H9 (cell line): ENCODE measurements at regions not wholly inside any gene's neighbourhood (a gene's known extent, or its start where the extent isn't known, plus 50 kb on each side); places are given as distances from the start of the nearest gene placed in this dataset.

Experiments
- DNase-seq: peaks from one replicate; pipeline ENCODE4 v3.0.0-alpha.2; 2017
- H2AFZ ChIP-seq: one replicate; pipeline ENCODE4 v1.6.1; 2013; ENCODE audit warnings: mild to moderate bottlenecking, low read length, control low read depth, moderate library complexity
- H2AK5ac ChIP-seq: 2 replicates; pipeline ENCODE4 v1.6.1; 2013; ENCODE audit warnings: low read length, control low read depth, mixed read lengths; ENCODE audit not compliant: insufficient read length
- H2BK120ac ChIP-seq: one replicate; pipeline ENCODE4 v1.6.1; 2013; ENCODE audit warnings: low read depth, mild to moderate bottlenecking, low read length, control low read depth, inconsistent platforms; ENCODE audit not compliant: poor library complexity, severe bottlenecking
- H2BK12ac ChIP-seq: 2 replicates; pipeline ENCODE4 v1.6.1; 2013; ENCODE audit warnings: low read length, control low read depth, mixed read lengths, low read depth; ENCODE audit not compliant: insufficient read length
- H2BK15ac ChIP-seq: 2 replicates; pipeline ENCODE4 v1.6.1; 2013; ENCODE audit warnings: low read depth, low read length, control low read depth
- H2BK20ac ChIP-seq: one replicate; pipeline ENCODE4 v1.6.1; 2013; ENCODE audit warnings: low read depth, mild to moderate bottlenecking, low read length, control low read depth, inconsistent platforms; ENCODE audit not compliant: poor library complexity, severe bottlenecking
- H2BK5ac ChIP-seq: 2 replicates; pipeline ENCODE4 v1.6.1; 2013; ENCODE audit warnings: low read length, control low read depth, mixed read lengths; ENCODE audit not compliant: insufficient read length
- H3K14ac ChIP-seq: 2 replicates; pipeline ENCODE4 v1.6.1; 2013; ENCODE audit warnings: low read length, control low read depth; ENCODE audit not compliant: insufficient read depth
- H3K18ac ChIP-seq: 2 replicates; pipeline ENCODE4 v1.6.1; 2013; ENCODE audit warnings: low read depth, mild to moderate bottlenecking, mixed read lengths, low read length, control low read depth; ENCODE audit not compliant: insufficient read length
- H3K23ac ChIP-seq: 2 replicates; pipeline ENCODE4 v1.6.1; 2013; ENCODE audit warnings: low read length, control low read depth, mixed read lengths, low read depth; ENCODE audit not compliant: insufficient read length
- H3K23me2 ChIP-seq: 2 replicates; pipeline ENCODE4 v1.6.1; 2013; ENCODE audit warnings: low read depth, mild to moderate bottlenecking, mixed read lengths, low read length, control low read depth; ENCODE audit not compliant: insufficient read length, poor library complexity, severe bottlenecking
- H3K27ac ChIP-seq: 2 replicates; pipeline ENCODE4 v1.5.1; 2013; ENCODE audit warnings: low read length, control low read depth, mixed read lengths, low read depth; ENCODE audit not compliant: insufficient read length
- H3K27me3 ChIP-seq: 2 replicates; pipeline ENCODE4 v1.6.1; 2013; ENCODE audit warnings: low read length, control low read depth, inconsistent platforms; ENCODE audit not compliant: insufficient read depth
- H3K4ac ChIP-seq: 2 replicates; pipeline ENCODE4 v1.6.1; 2013; ENCODE audit warnings: low read depth, mild to moderate bottlenecking, control low read depth, inconsistent platforms, low read length, moderate library complexity
- H3K4me1 ChIP-seq: 2 replicates; pipeline ENCODE4 v1.6.1; 2013; ENCODE audit warnings: low read length, control low read depth, inconsistent platforms; ENCODE audit not compliant: insufficient read depth
- H3K4me2 ChIP-seq: 2 replicates; pipeline ENCODE4 v1.6.1; 2013; ENCODE audit warnings: low read length, control low read depth, mixed read lengths; ENCODE audit not compliant: insufficient read length, insufficient read depth
- H3K56ac ChIP-seq: 2 replicates; pipeline ENCODE4 v1.6.1; 2013; ENCODE audit warnings: low read depth, mild to moderate bottlenecking, mixed read lengths, low read length, control low read depth; ENCODE audit not compliant: insufficient read length
- H3K79me1 ChIP-seq: 2 replicates; pipeline ENCODE4 v1.6.1; 2013; ENCODE audit warnings: low read depth, mild to moderate bottlenecking, moderate library complexity, low read length, control low read depth, inconsistent platforms; ENCODE audit not compliant: insufficient read depth, poor library complexity, severe bottlenecking
- H3K79me2 ChIP-seq: 2 replicates; pipeline ENCODE4 v1.6.1; 2013; ENCODE audit warnings: low read length, control low read depth, inconsistent platforms; ENCODE audit not compliant: insufficient read depth
- H3K9ac ChIP-seq: 2 replicates; pipeline ENCODE4 v1.6.1; 2013; ENCODE audit warnings: low read length, control low read depth, mixed read lengths; ENCODE audit not compliant: insufficient read length; ENCODE audit errors: extremely low read depth
- H3K9me3 ChIP-seq: one replicate; pipeline ENCODE4 v1.6.1; 2013; ENCODE audit warnings: low read depth, low read length, inconsistent platforms; ENCODE audit not compliant: control insufficient read depth
- H3T11ph ChIP-seq: one replicate; pipeline ENCODE4 v1.6.1; 2013; ENCODE audit warnings: mild to moderate bottlenecking, low read length, control low read depth, inconsistent platforms
- H4K20me1 ChIP-seq: one replicate; pipeline ENCODE4 v1.6.1; 2013; ENCODE audit not compliant: control insufficient read depth, insufficient read length, insufficient read depth
- H4K5ac ChIP-seq: 2 replicates; pipeline ENCODE4 v1.6.1; 2013; ENCODE audit warnings: low read depth, mild to moderate bottlenecking, mixed read lengths, low read length, control low read depth; ENCODE audit not compliant: insufficient read length
- H4K8ac ChIP-seq: replicated peaks from 2 replicates; pipeline ENCODE4 v1.6.1; 2013; ENCODE audit warnings: low read length, control low read depth, mixed read lengths, low read depth; ENCODE audit not compliant: insufficient read length
- H4K91ac ChIP-seq: 2 replicates; pipeline ENCODE4 v1.6.1; 2013; ENCODE audit warnings: low read depth, mild to moderate bottlenecking, moderate library complexity, mixed read lengths, low read length, control low read depth; ENCODE audit not compliant: insufficient read length
- H3K27ac Mint-ChIP-seq, 3 experiments: 2 replicates in 2 of 3; 3 replicates in 1 of 3; pipeline ENCODE4 v1.8.0; 2020 to 2021; ENCODE audit warnings: mixed read lengths in 3 of 3, mild to moderate bottlenecking in 1 of 3, moderate library complexity in 1 of 3
- H3K27me3 Mint-ChIP-seq: 2 replicates; pipeline ENCODE4 v1.8.0; 2021; ENCODE audit warnings: low read depth, mild to moderate bottlenecking, moderate library complexity, mixed read lengths
- H3K36me3 Mint-ChIP-seq, 3 experiments: 2 replicates in 2 of 3; 3 replicates in 1 of 3; pipeline ENCODE4 v1.8.0; 2020 to 2021; ENCODE audit warnings: low read depth in 3 of 3, mixed read lengths in 3 of 3; ENCODE audit not compliant: insufficient read depth in 1 of 3
- H3K4me1 Mint-ChIP-seq, 2 experiments: 2 replicates each; pipeline ENCODE4 v1.8.0; 2020; ENCODE audit warnings: mixed read lengths in 2 of 2
- H3K4me3 Mint-ChIP-seq, 2 experiments: 2 replicates in 1 of 2; 3 replicates in 1 of 2; pipeline ENCODE4 v1.8.0; 2020 to 2021; ENCODE audit warnings: mild to moderate bottlenecking in 2 of 2, mixed read lengths in 2 of 2, moderate library complexity in 1 of 2
- H3K9me3 Mint-ChIP-seq, 2 experiments: 2 replicates in 1 of 2; 3 replicates in 1 of 2; pipeline ENCODE4 v1.8.0; 2020; ENCODE audit warnings: mild to moderate bottlenecking in 2 of 2, mixed read lengths in 2 of 2, moderate library complexity in 1 of 2
- WGBS: extraction: QIAGEN DNeasy Blood & Tissue Kit; methylation state at CpG from one replicate; pipeline ENCODE4 v1.1.7; 2013; ENCODE audit warnings: missing lambda C conversion rate, low lambda C conversion rate, mixed read lengths; ENCODE audit not compliant: insufficient read length; ENCODE audit errors: extremely low coverage; 5-methylcytosine and 5-hydroxymethylcytosine counted together
- TF ChIP-seq, protein P1 (sequence below): fragments of 200-600 bp; sonication (generic); conservative IDR thresholded peaks from 3 replicates; pipeline ENCODE4 v1.8.0; 2021; ENCODE audit warnings: antibody characterized with exemption, mild to moderate bottlenecking

DNA sequence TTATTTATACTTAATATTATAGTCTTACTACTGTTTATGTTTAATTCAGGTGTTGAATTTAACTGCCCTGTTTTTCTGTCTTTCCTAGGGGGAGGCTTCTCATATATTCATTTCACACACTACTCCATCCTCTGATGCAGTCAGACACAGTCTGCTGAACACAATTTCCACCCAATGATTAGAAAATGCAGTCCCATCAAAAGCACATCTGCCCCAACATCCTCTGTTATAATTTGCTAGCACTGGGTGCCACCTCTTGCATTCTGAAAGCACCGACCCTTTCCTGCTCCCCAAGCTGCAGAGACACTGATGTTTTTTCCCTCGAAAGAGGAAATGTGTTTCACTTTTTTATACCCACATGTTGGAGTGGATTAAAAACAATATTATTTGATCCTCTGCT, 474.7 kb downstream of the PID1 start:
- H3K9ac ChIP-seq, result no peak overlapping the region
- no peaks in the 10 kb centered on the region for H3K79me2 ChIP-seq
- no peak overlapping the region for H3K27ac ChIP-seq
- no peak overlapping the region for H3K4me2 ChIP-seq
- H2AFZ ChIP-seq, result no peak overlapping the region
- H4K8ac ChIP-seq, result no peak overlapping the region
- no peak overlapping the region for H4K91ac ChIP-seq
- no peaks in the 10 kb centered on the region for H3K23me2 ChIP-seq
- no peaks in the 10 kb centered on the region for H4K20me1 ChIP-seq
- H3K27me3 ChIP-seq, result no peaks in the 10 kb centered on the region
- no peak overlapping the region for H3K27ac Mint-ChIP-seq
- H4K5ac ChIP-seq, result no peak overlapping the region
- H3K18ac ChIP-seq, result no peak overlapping the region
- no CpG with 5 or more reads among the region's 2 CpGs for WGBS
- no peak overlapping the region for H3K4me3 Mint-ChIP-seq
- H3K9me3 ChIP-seq, result no peaks in the 10 kb centered on the region
- H2BK120ac ChIP-seq, result no peak overlapping the region
- no peak overlapping the region for H2BK12ac ChIP-seq
- H3K27me3 Mint-ChIP-seq, result no peaks in the 10 kb centered on the region
- no peak overlapping the region for H3K56ac ChIP-seq
- H3K9me3 Mint-ChIP-seq, result no peaks in the 10 kb centered on the region
- H3K23ac ChIP-seq, result no peak overlapping the region
- H2BK5ac ChIP-seq, result no peak overlapping the region
- H3K4me1 ChIP-seq, result no peaks in the 10 kb centered on the region
- no peak overlapping the region for H2AK5ac ChIP-seq
- no peak overlapping the region for H3K14ac ChIP-seq
- H2BK20ac ChIP-seq, result no peak overlapping the region
- no peaks in the 10 kb centered on the region for H3K79me1 ChIP-seq
- H3K4ac ChIP-seq, result no peak overlapping the region
- TF ChIP-seq, protein P1, sequence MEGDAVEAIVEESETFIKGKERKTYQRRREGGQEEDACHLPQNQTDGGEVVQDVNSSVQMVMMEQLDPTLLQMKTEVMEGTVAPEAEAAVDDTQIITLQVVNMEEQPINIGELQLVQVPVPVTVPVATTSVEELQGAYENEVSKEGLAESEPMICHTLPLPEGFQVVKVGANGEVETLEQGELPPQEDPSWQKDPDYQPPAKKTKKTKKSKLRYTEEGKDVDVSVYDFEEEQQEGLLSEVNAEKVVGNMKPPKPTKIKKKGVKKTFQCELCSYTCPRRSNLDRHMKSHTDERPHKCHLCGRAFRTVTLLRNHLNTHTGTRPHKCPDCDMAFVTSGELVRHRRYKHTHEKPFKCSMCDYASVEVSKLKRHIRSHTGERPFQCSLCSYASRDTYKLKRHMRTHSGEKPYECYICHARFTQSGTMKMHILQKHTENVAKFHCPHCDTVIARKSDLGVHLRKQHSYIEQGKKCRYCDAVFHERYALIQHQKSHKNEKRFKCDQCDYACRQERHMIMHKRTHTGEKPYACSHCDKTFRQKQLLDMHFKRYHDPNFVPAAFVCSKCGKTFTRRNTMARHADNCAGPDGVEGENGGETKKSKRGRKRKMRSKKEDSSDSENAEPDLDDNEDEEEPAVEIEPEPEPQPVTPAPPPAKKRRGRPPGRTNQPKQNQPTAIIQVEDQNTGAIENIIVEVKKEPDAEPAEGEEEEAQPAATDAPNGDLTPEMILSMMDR, result no peak
- no peak overlapping the region for H2BK15ac ChIP-seq
- 0 out of 4 replicates have a peak, but pooled peaks cover 0 to 3% of the 10 kb centered on the region in 2 experiments for H3K4me1 Mint-ChIP-seq
- H3K36me3 Mint-ChIP-seq, result no peaks in the 10 kb centered on the region
- H3T11ph ChIP-seq, result no peak overlapping the region
- DNase-seq, result no peak
